ENCODE measurements at regions not wholly inside any gene's neighbourhood (a gene's known extent, or its start where the extent isn't known, plus 50 kb on each side); places are given as distances from the start of the nearest gene placed in this dataset.

GRCh38 chr20:12413116-12413515 lies 495.4 kb downstream of the BTBD3 start:
- DNase-seq (ENCODE audit: low read depth): no peak
- TF ChIP-seq, protein P1, sequence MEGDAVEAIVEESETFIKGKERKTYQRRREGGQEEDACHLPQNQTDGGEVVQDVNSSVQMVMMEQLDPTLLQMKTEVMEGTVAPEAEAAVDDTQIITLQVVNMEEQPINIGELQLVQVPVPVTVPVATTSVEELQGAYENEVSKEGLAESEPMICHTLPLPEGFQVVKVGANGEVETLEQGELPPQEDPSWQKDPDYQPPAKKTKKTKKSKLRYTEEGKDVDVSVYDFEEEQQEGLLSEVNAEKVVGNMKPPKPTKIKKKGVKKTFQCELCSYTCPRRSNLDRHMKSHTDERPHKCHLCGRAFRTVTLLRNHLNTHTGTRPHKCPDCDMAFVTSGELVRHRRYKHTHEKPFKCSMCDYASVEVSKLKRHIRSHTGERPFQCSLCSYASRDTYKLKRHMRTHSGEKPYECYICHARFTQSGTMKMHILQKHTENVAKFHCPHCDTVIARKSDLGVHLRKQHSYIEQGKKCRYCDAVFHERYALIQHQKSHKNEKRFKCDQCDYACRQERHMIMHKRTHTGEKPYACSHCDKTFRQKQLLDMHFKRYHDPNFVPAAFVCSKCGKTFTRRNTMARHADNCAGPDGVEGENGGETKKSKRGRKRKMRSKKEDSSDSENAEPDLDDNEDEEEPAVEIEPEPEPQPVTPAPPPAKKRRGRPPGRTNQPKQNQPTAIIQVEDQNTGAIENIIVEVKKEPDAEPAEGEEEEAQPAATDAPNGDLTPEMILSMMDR (conservative IDR thresholded peaks at IDR 0.05; ENCODE audit: control insufficient read depth, insufficient read depth, low read depth, low read length): no peak
- H3K4me3 ChIP-seq (ENCODE audit: control insufficient read depth, low read depth, low read length): no peak overlapping the region

DNA sequence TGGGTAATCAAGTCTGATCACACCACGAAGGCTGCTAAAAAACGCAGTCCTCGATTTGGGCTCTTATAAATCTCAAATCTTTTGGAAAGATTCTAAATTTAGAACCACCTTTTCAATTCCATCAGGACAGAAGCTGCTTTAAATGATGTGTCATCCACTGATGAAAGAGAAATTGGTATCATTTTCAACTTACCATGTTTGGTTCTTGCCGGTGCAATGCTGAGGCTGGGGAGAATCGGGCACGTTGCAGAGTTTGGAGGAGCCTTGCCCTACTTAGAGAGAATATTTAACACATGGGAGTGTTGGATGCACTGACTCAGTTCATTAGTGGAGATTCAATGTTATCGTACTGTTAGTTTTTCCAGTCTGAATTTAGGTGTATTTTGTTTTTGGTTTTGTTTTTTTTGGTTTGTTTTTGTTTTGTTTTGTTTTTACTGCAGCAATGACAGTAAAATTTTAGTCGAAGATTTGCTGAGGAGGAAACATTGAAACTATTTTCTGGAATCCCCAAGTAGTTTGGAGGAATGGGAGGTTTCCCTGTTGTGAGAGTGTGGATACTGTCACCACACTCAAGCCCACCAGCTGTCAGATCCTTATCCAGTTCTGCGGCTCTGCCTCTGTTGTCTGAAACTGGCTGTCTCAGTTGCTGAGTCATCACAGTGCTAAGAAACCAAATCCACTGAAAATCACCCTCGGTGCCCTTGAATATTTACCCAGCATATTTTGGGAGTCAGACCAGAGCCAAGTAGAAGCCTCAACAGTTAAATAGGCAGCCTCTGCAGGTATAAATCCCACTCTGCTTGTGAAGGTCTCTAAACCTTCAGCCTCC lies 497.0 kb downstream of the BTBD3 start:
- DNase-seq (ENCODE audit: low read depth): no peak
- no peak overlapping the region for H3K4me3 ChIP-seq (ENCODE audit: control insufficient read depth, low read depth, low read length)
- TF ChIP-seq, protein P1 (conservative IDR thresholded peaks at IDR 0.05; ENCODE audit: control insufficient read depth, insufficient read depth, low read depth, low read length): no peak

DNA sequence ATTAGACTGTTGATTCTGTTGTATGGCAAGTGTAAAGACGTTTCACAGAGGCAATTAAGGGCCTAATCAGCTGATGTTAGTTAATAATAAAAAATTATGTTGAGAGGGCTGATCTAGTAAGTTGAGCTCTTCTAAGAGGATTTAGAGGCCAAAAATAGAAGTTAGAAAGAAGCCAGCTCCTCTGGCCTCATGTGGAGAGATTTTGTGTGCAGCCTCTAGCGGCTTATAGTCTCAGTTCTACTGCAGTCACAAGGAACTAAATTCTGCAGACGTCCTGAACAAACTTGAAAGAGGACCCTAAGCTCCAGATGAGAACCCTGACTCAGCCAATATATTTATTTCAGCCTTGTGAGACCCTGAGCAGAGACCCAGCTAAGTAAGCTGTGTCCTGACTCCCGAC lies 498.6 kb downstream of the BTBD3 start:
- TF ChIP-seq, protein P1 (conservative IDR thresholded peaks at IDR 0.05; ENCODE audit: control insufficient read depth, insufficient read depth, low read depth, low read length): no peak
- no peak overlapping the region for H3K4me3 ChIP-seq (ENCODE audit: control insufficient read depth, low read depth, low read length)
- no peak for DNase-seq (ENCODE audit: low read depth)

DNA sequence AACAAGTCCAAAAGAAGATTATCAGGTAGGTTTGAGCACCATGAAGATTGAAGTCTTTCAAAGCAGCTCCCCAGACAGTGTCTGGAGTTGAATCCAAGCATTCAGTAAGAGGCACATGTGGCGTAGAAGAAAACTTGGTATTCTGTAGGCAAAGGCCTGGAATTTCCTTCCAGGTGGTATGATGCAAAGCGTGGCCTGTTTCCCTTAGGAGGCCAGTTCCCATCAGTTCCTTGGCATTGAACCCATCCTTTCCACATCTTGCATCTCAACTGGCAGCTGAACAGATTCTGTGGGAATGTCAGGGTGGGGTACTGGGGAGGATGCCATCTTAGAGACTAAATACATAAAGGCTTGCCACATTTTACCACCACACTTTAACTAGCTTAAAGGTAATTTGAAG lies 516.0 kb downstream of the BTBD3 start:
- H3K4me3 ChIP-seq (ENCODE audit: control insufficient read depth, low read depth, low read length): no peak overlapping the region
- no peak for DNase-seq (ENCODE audit: low read depth)
- TF ChIP-seq, protein P1 (conservative IDR thresholded peaks at IDR 0.05; ENCODE audit: control insufficient read depth, insufficient read depth, low read depth, low read length): no peak

GRCh38 chr20:12434672-12435071 lies 517.0 kb downstream of the BTBD3 start:
- DNase-seq (ENCODE audit: low read depth): no peak
- TF ChIP-seq, protein P1 (conservative IDR thresholded peaks at IDR 0.05; ENCODE audit: control insufficient read depth, insufficient read depth, low read depth, low read length): no peak

GRCh38 chr20:12435268-12435667 lies 517.6 kb downstream of the BTBD3 start:
- TF ChIP-seq, protein P1 (conservative IDR thresholded peaks at IDR 0.05; ENCODE audit: control insufficient read depth, insufficient read depth, low read depth, low read length): no peak
- H3K4me3 ChIP-seq (ENCODE audit: control insufficient read depth, low read depth, low read length): no peak overlapping the region
- DNase-seq (ENCODE audit: low read depth): no peak

More at GRCh38 chr20:12434672-12435071, 517.0 kb downstream of the BTBD3 start:
- no peak overlapping the region for H3K4me3 ChIP-seq (ENCODE audit: control insufficient read depth, low read depth, low read length)
